Muscle of leg (tissue), 3 donors: ENCODE measurements at regions not wholly inside any gene's neighbourhood (a gene's known extent, or its start where the extent isn't known, plus 50 kb on each side); places are given as distances from the start of the nearest gene placed in this dataset.
"Not testable (repeated sequence)": the region's sequence is repeated elsewhere in the genome, so short reads cannot be mapped to it uniquely, and the experiment has no call there.

Experiments used
- DNase-seq: peaks from one replicate; pipeline ENCODE4 v3.0.0; 2013
- H3K27ac ChIP-seq: one replicate; pipeline ENCODE4 v1.5.1; 2013; ENCODE audit warnings: mild to moderate bottlenecking, low read length, control low read depth
- H3K27me3 ChIP-seq: one replicate; pipeline ENCODE4 v1.6.1; 2013; ENCODE audit warnings: low read length; ENCODE audit not compliant: control insufficient read depth, insufficient read depth
- H3K36me3 ChIP-seq: one replicate; pipeline ENCODE4 v1.6.1; 2013; ENCODE audit warnings: low read length; ENCODE audit not compliant: control insufficient read depth, insufficient read depth
- H3K4me1 ChIP-seq: one replicate; pipeline ENCODE4 v1.6.1; 2013; ENCODE audit warnings: low read length; ENCODE audit not compliant: control insufficient read depth, insufficient read depth
- H3K4me3 ChIP-seq: one replicate; pipeline ENCODE4 v1.5.1; 2013; ENCODE audit warnings: low read length, control low read depth
- H3K9me3 ChIP-seq: replicated peaks from 2 replicates; pipeline ENCODE4 v1.6.1; 2013; ENCODE audit warnings: low read depth, low read length; ENCODE audit not compliant: control insufficient read depth
- WGBS: methylation state at CpG from one replicate; pipeline ENCODE4 v1.1.5; 2013; ENCODE audit warnings: missing lambda C conversion rate; ENCODE audit not compliant: insufficient coverage; 5-methylcytosine and 5-hydroxymethylcytosine counted together

DNA sequence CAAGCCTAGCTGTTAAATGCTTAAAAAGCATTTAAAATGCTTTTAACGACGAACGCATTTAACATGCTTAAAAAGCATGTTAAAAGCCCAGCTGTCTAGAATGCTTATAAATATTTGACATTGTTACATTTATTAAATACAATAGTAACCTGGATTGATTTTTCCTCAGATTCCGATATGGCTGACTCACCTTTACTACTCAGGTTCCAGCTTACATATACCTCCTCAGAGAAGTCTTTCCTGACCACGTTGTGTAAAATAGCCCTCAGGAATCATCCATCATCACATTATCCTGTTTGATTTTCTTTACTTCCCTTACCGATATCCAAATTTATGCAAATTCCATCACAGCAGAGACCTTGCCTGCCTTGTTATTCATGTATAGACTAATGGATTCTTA is 51.4 kb downstream of the SLC41A2 start:
- Histone ChIP-seq H3K27me3 (no peaks in the 10 kb centered on the region), H3K4me3 (no peak overlapping the region), H3K27ac (no peak overlapping the region), H3K9me3 (no peaks in the 10 kb centered on the region), H3K36me3 (no peaks in the 10 kb centered on the region), H3K4me1 (no peaks in the 10 kb centered on the region)
- 63% methylated on average over 2 of the region's 6 CpGs for WGBS
- no peak for DNase-seq

- H3K36me3 ChIP-seq, H3K9me3 ChIP-seq, DNase-seq, H3K27ac ChIP-seq, H3K27me3 ChIP-seq, H3K4me3 ChIP-seq, H3K4me1 ChIP-seq: not testable (repeated sequence)
- 80% methylated on average over 1 of the region's 24 CpGs for WGBS
Measured at GRCh38 chr12:104905446-104905845, 52.6 kb downstream of the SLC41A2 start.

GRCh38 chr12:104903648-104904423 is 54.3 kb downstream of the SLC41A2 start:
- peak; percentile 13 for DNase-seq
- H3K4me1 ChIP-seq = no peaks in the 10 kb centered on the region
- H3K9me3 ChIP-seq = peaks cover 3% of the 10 kb centered on the region
- WGBS = 50% methylated on average over 1 of the region's 5 CpGs
- H3K4me3 ChIP-seq = no peak overlapping the region
- no peak overlapping the region for H3K27ac ChIP-seq
- no peaks in the 10 kb centered on the region for H3K36me3 ChIP-seq
- no peaks in the 10 kb centered on the region for H3K27me3 ChIP-seq

- no peaks in the 10 kb centered on the region for H3K4me1 ChIP-seq
- H3K36me3 ChIP-seq = no peaks in the 10 kb centered on the region
- H3K27ac ChIP-seq = no peak overlapping the region
- H3K9me3 ChIP-seq = peaks cover 4% of the 10 kb centered on the region
- no peak overlapping the region for H3K4me3 ChIP-seq
- H3K27me3 ChIP-seq = no peaks in the 10 kb centered on the region
- DNase-seq = no peak
Measured at GRCh38 chr12:104902125-104902524, 56.0 kb downstream of the SLC41A2 start.

DNA sequence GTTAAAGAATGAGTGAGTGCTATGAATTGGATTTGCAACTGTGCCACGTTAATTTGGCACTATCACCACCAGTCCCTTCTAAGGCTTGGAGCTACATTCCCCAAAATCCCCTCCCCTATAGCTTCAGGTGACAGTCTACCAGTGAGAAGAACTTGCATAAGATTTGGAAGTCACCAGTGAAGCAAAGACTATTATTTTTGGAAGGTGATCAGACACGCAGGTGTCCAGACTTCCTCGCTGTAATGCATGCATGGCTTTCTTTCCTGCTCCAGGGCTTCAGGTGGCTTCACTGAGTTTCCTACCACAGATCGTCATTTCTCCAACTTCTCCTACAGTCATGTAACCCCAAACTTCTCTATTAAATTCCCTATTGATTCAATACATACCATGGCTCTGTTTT is 61.4 kb downstream of the SLC41A2 start:
- H3K4me1 ChIP-seq = no peaks in the 10 kb centered on the region
- no peak for DNase-seq
- H3K4me3 ChIP-seq = no peak overlapping the region
- WGBS = 92% methylated on average over 3 of the region's 4 CpGs
- H3K27ac ChIP-seq = no peak overlapping the region
- H3K27me3 ChIP-seq = no peaks in the 10 kb centered on the region
- peaks cover 4% of the 10 kb centered on the region for H3K9me3 ChIP-seq
- no peaks in the 10 kb centered on the region for H3K36me3 ChIP-seq

DNA sequence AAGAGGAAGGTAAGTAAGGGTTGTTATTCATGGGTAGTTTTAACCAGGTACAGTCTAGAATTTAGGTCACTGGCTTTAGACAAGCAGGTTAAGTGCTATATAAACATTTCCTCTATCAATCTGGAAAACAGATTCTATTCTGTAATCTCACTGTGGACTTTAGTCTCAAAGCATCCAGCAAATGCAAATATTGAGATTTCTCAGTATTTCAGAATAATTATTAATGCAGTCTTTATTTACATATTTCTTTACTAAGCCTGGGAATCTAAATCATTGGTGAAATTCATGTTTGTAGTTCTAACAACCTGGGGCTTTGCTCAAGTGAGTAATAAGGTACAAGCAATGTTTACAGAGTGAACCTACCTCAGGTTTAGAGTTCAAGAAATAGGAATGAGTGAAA is 61.9 kb downstream of the SLC41A2 start:
- no peaks in the 10 kb centered on the region for H3K4me1 ChIP-seq
- no peaks in the 10 kb centered on the region for H3K36me3 ChIP-seq

DNA sequence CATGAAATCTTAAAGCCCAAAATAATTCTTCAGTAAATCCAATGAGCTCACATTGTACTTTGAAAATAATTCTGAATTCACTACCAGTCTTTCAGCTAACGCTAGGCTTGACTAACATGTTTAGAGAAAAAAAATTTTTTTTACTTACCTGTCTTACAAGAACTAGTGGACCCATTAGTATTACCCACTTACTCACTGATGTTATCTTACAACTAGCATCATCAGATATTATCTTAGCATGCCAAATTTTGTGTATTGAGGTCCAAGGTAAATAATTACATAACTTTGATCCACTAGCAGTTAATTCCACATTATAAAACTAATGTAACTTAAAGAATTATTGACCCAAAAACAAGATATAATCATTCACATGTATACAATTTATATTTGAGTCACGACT is 62.7 kb downstream of the SLC41A2 start:
- H3K4me3 ChIP-seq = no peak overlapping the region
- no peak for DNase-seq
- WGBS = no CpG with 5 or more reads among the region's 2 CpGs
- no peaks in the 10 kb centered on the region for H3K4me1 ChIP-seq
- H3K36me3 ChIP-seq = no peaks in the 10 kb centered on the region
- no peak overlapping the region for H3K27ac ChIP-seq
- peaks cover 4% of the 10 kb centered on the region for H3K9me3 ChIP-seq
- H3K27me3 ChIP-seq = no peaks in the 10 kb centered on the region

More for the DNA sequence above, 61.9 kb downstream of the SLC41A2 start:
- Histone ChIP-seq H3K9me3 (peaks cover 4% of the 10 kb centered on the region), H3K27me3 (no peaks in the 10 kb centered on the region), H3K27ac (no peak overlapping the region), H3K4me3 (no peak overlapping the region)
- no peak for DNase-seq

DNA sequence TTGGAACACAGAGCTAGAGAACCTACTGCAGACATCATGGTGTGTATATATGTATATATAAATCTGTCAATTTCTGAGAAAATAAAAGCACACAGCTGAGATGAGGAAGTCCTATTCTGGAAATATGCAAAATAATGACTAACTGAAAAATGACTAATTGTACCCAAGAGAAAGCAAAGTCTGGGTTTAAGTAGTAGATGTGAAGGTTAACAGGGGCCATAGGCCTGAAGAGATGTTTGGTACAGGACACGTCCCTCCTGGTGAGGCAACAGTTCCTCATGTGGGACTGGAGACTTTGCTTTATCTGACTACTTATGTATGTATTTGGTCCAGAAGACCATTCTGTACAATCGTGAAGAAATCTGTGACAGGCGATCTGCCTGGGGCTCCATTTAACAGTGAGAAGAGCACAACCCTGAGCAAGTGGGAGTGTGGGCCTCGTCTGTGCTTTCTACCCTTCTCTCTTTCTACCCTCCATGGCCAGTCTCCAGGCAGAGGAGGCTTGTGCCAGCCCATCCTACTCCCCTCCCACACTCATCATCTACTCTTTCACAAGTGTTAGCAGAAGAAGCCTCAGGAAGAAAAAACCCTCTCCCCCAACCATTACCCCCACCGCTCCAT is 67.5 kb downstream of the SLC41A2 start:
- 78% methylated on average over 5 of the region's 5 CpGs for WGBS
- no peaks in the 10 kb centered on the region for H3K9me3 ChIP-seq
- H3K27me3 ChIP-seq = no peaks in the 10 kb centered on the region
- no peak overlapping the region for H3K27ac ChIP-seq
- H3K36me3 ChIP-seq = no peaks in the 10 kb centered on the region
- no peaks in the 10 kb centered on the region for H3K4me1 ChIP-seq
- H3K4me3 ChIP-seq = no peak overlapping the region
- DNase-seq = no peak

- WGBS = no CpG with 5 or more reads among the region's 1 CpG
- Histone ChIP-seq H3K9me3 (no peaks in the 10 kb centered on the region), H3K4me3 (no peak overlapping the region), H3K4me1 (no peaks in the 10 kb centered on the region), H3K27me3 (no peaks in the 10 kb centered on the region), H3K36me3 (no peaks in the 10 kb centered on the region), H3K27ac (no peak overlapping the region)
- DNase-seq = no peak
Measured at GRCh38 chr12:104889735-104890134, 68.4 kb downstream of the SLC41A2 start.

DNA sequence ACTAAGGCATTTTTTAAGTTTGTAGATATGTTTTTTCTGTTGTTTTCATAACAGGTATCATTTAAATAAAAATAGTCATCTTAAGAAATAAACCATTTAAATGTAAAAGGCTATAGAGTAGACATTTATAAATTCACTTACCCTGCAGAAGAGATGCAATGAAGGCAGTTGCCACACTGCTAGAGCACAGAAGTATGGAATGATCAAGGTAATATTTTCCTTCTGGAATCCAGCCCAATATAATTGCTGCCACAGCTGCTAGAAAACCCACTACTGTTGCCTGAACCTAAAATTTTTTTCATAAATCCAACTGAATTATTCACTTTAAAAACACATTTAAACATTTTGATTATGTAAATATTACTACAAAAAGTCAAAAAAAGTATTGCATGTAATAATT is 69.2 kb downstream of the SLC41A2 start:
- no peak overlapping the region for H3K4me3 ChIP-seq
- H3K27me3 ChIP-seq = no peaks in the 10 kb centered on the region
- no peaks in the 10 kb centered on the region for H3K4me1 ChIP-seq
- no peak overlapping the region for H3K27ac ChIP-seq
- no peaks in the 10 kb centered on the region for H3K36me3 ChIP-seq
- DNase-seq = no peak
- H3K9me3 ChIP-seq = peaks cover 2% of the 10 kb centered on the region

DNA sequence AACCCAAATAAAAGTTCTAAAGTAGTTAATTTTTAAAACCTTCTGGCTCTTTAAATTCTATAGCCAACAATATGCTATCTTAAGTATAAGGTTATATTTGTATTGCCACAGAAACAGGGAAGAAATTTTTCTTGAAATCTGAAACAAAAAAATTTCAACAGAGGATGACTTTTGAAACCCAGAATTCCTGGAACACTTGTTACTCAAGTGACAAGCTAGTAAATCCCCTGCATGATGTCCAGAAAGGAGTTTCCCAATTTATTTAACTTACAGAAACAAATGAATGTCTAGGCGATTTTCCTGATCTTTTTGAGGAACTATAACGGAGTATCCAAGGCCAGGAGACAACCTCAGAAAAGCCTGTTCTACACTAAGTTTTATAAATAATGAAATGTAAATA is 69.6 kb downstream of the SLC41A2 start:
- no peak overlapping the region for H3K4me3 ChIP-seq
- peaks cover 3% of the 10 kb centered on the region for H3K9me3 ChIP-seq
- H3K36me3 ChIP-seq = no peaks in the 10 kb centered on the region
- no peak overlapping the region for H3K27ac ChIP-seq
- no peaks in the 10 kb centered on the region for H3K27me3 ChIP-seq
- H3K4me1 ChIP-seq = no peaks in the 10 kb centered on the region
- WGBS = no CpG with 5 or more reads among the region's 2 CpGs
- DNase-seq = no peak
